ENCODE measurements at regions not wholly inside any gene's neighbourhood (a gene's known extent, or its start where the extent isn't known, plus 50 kb on each side); places are given as distances from the start of the nearest gene placed in this dataset.

GRCh38 chr1:29983321-29983720, 740.1 kb downstream of the MATN1 start:
- ChIA-PET CTCF (no interaction called here), POLR2A (no interaction called here)
- no peak for DNase-seq (ENCODE audit: low read depth)

GRCh38 chr1:29981586-29982239, 741.7 kb downstream of the MATN1 start:
- no peak overlapping the region for H3K4me3 ChIP-seq (ENCODE audit: low read depth, low read length)
- TF ChIP-seq CTCF (IDR thresholded peaks at IDR 0.05; ENCODE audit: insufficient read depth, low read depth, low read length), result no peak
- POLR2A ChIA-PET, result no interaction called here
- CTCF ChIA-PET, result no interaction called here
- H3K27me3 ChIP-seq (ENCODE audit: control insufficient read depth, insufficient read depth, low read length), result no peaks in the 10 kb centered on the region
- no peaks in the 10 kb centered on the region for H3K36me3 ChIP-seq (ENCODE audit: control insufficient read depth, insufficient read depth, low read length)
- DNase-seq (ENCODE audit: low read depth), result no peak

More at GRCh38 chr1:29983321-29983720, 740.1 kb downstream of the MATN1 start:
- H3K27me3 ChIP-seq (ENCODE audit: control insufficient read depth, insufficient read depth, low read length), result no peaks in the 10 kb centered on the region
- no peaks in the 10 kb centered on the region for H3K36me3 ChIP-seq (ENCODE audit: control insufficient read depth, insufficient read depth, low read length)
- TF ChIP-seq CTCF (IDR thresholded peaks at IDR 0.05; ENCODE audit: insufficient read depth, low read depth, low read length), result no peak
- no peak overlapping the region for H3K4me3 ChIP-seq (ENCODE audit: low read depth, low read length)

- H3K27me3 ChIP-seq (ENCODE audit: control insufficient read depth, insufficient read depth, low read length), result no peaks in the 10 kb centered on the region
- ChIA-PET CTCF (no interaction called here), POLR2A (no interaction called here)
- TF ChIP-seq CTCF (IDR thresholded peaks at IDR 0.05; ENCODE audit: insufficient read depth, low read depth, low read length), result no peak
- no peak overlapping the region for H3K4me3 ChIP-seq (ENCODE audit: low read depth, low read length)
- H3K36me3 ChIP-seq (ENCODE audit: control insufficient read depth, insufficient read depth, low read length), result no peaks in the 10 kb centered on the region
- no peak for DNase-seq (ENCODE audit: low read depth)
Observed at GRCh38 chr1:29977550-29977949, 741.2 kb downstream of the PTPRU start.

GRCh38 chr1:29975036-29975694, 738.8 kb downstream of the PTPRU start:
- H3K4me3 ChIP-seq (ENCODE audit: low read depth, low read length), result no peak overlapping the region
- TF ChIP-seq CTCF (IDR thresholded peaks at IDR 0.05; ENCODE audit: insufficient read depth, low read depth, low read length), result no peak
- DNase-seq (ENCODE audit: low read depth), result no peak
- CTCF ChIA-PET, result no interaction called here
- POLR2A ChIA-PET, result no interaction called here
- no peaks in the 10 kb centered on the region; the same call in 1 of the 2 replicates for H3K27me3 ChIP-seq (ENCODE audit: control insufficient read depth, insufficient read depth, low read length)
- H3K36me3 ChIP-seq (ENCODE audit: control insufficient read depth, insufficient read depth, low read length), result no peaks in the 10 kb centered on the region

- ChIA-PET CTCF (no interaction called here), POLR2A (no interaction called here)
- Histone ChIP-seq H3K27me3 (ENCODE audit: control insufficient read depth, insufficient read depth, low read length) (no peaks in the 10 kb centered on the region; the same call in 1 of the 2 replicates), H3K36me3 (ENCODE audit: control insufficient read depth, insufficient read depth, low read length) (no peaks in the 10 kb centered on the region), H3K4me3 (ENCODE audit: low read depth, low read length) (no peak overlapping the region)
- peak; percentile 22 for DNase-seq (ENCODE audit: low read depth)
- TF ChIP-seq CTCF (IDR thresholded peaks at IDR 0.05; ENCODE audit: insufficient read depth, low read depth, low read length), result no peak
Observed at GRCh38 chr1:29974316-29974724, 738.0 kb downstream of the PTPRU start.

Data from BJ (cell line).